Epithelial cell of proximal tubule (primary cell): ENCODE measurements at regions not wholly inside any gene's neighbourhood (a gene's known extent, or its start where the extent isn't known, plus 50 kb on each side); places are given as distances from the start of the nearest gene placed in this dataset.

Experiments
- DNase-seq: peaks from one replicate; pipeline ENCODE4 v3.0.0-alpha.2; 2011; ENCODE audit warnings: low read depth
- H3K4me3 ChIP-seq: 2 replicates; pipeline ENCODE4 v1.5.1; 2011; ENCODE audit warnings: low read depth, mild to moderate bottlenecking, low read length
- TF ChIP-seq, protein P1 (sequence below): conservative IDR thresholded peaks from 2 replicates; pipeline ENCODE4 v1.5.1; 2012; ENCODE audit warnings: low read depth, mild to moderate bottlenecking, low read length

DNA sequence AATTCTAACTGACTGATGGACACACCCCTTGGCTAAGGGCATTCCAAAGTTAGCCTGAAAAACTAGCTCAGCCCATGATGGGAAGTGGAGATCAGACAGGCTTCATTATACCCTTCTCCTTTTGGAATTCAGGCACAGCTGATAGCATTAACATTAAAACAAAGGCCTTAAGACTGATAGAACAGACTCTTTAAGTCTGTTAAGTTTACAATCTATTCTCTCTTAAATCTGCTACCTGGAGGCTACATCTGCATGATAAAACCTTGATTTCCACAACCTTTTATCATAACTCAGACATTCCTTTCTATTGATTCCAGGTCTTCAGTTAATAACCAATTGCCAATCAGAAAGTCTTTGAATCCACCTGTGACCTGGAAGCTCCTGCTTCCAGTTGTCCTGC, 281.4 kb downstream of the TUSC1 start:
- no peak for DNase-seq
- TF ChIP-seq, protein P1, sequence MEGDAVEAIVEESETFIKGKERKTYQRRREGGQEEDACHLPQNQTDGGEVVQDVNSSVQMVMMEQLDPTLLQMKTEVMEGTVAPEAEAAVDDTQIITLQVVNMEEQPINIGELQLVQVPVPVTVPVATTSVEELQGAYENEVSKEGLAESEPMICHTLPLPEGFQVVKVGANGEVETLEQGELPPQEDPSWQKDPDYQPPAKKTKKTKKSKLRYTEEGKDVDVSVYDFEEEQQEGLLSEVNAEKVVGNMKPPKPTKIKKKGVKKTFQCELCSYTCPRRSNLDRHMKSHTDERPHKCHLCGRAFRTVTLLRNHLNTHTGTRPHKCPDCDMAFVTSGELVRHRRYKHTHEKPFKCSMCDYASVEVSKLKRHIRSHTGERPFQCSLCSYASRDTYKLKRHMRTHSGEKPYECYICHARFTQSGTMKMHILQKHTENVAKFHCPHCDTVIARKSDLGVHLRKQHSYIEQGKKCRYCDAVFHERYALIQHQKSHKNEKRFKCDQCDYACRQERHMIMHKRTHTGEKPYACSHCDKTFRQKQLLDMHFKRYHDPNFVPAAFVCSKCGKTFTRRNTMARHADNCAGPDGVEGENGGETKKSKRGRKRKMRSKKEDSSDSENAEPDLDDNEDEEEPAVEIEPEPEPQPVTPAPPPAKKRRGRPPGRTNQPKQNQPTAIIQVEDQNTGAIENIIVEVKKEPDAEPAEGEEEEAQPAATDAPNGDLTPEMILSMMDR = no peak
- no peak overlapping the region for H3K4me3 ChIP-seq

DNA sequence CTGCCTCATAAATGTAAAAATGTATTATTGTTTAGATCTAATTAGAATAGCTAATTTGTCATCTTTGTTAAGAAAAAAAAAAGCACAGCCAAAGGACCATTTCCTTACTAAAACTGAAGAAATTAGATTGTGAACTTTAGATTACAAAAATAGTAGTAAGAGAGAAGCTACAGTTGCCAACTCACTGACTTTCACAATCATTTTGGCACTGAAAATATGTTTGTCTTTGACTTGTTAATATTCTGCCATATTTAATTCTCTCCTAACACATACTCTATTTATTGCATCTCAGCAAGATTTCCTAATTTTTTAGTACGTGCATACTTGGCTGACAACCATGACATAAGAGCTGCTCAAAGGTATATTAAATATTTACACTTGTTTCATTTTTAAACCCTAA, 297.1 kb downstream of the TUSC1 start:
- no peak overlapping the region for H3K4me3 ChIP-seq
- no peak for DNase-seq
- TF ChIP-seq, protein P1 = no peak

DNA sequence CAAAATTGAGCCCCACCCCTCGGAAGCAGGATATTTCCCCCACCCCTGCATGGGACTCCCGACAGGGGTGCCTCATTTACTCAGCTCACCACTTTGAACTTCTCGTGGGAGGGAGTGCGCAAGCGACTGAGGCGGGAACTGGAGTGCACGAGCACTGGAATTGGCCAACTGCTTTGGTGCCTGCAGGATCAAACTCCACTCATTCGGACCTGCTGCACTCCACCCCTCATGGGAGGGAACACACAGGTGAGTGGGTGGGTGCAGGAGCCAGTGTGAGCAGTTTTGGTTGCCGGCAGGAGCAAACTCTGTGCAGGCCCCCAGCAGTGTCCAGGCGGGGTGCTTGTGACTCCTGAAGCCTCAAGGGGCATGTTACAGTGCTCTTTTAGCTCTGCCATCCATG, 301.2 kb downstream of the TUSC1 start:
- no peak overlapping the region for H3K4me3 ChIP-seq
- TF ChIP-seq, protein P1 = no peak
- DNase-seq = no peak

DNA sequence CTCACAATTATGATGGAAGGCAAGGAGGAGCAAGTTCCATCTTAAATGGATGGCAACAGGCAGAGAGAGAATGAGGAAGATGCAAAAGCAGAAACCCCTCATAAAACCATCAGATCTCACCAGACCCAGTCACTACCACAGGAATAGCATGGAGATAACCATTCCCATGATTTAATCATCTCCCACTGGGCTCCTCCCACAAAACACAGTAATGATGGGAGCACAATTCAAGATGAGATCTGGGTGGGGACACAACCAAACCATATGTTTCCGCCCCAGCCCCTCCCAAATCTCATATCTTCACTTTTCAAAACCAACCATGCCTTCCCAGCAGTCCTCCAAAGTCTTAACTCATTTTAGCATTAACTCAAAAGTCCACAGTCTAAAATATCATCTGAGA, 304.0 kb downstream of the TUSC1 start:
- DNase-seq = no peak
- TF ChIP-seq, protein P1 = no peak

DNA sequence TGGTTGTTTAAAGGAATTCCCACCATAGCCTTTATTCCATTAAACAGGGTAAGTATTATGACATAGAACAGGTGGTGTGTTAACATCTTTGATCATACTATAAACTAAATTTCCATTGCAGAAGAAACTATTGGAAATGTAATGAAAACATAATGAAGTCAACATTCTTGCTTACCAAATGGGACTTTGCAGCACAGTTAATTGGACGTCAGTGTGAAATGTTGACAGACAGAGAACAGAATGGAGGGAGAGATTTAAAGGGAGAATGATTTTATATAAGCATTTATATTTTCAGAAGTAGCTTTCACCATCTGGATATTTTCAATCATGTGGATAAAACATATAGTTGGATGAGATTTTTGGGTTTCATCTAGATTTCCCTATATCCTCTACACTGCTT, 311.3 kb downstream of the TUSC1 start:
- H3K4me3 ChIP-seq = no peak overlapping the region
- TF ChIP-seq, protein P1 = no peak
- DNase-seq = no peak

More for the DNA sequence above, 304.0 kb downstream of the TUSC1 start:
- no peak overlapping the region for H3K4me3 ChIP-seq

DNA sequence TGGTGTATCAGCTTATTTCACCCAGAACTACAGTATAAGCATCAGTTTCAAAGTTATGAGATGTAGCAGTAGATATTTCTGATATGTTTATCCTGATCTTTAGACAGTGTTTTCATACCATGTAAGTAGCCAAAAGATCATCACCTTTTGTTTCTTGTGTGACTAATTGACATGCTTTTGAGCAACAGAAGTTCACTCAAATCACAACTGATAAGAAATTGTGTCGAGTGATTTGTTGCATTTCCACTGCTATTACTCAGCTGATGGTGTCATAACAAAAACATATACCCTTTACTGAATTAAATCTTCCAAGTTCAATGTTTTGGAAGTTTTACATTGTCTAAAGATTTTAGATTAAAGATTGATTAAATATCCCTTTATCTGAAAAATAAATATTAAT, 324.5 kb downstream of the TUSC1 start:
- no peak overlapping the region for H3K4me3 ChIP-seq
- no peak for DNase-seq
- TF ChIP-seq, protein P1 = no peak

DNA sequence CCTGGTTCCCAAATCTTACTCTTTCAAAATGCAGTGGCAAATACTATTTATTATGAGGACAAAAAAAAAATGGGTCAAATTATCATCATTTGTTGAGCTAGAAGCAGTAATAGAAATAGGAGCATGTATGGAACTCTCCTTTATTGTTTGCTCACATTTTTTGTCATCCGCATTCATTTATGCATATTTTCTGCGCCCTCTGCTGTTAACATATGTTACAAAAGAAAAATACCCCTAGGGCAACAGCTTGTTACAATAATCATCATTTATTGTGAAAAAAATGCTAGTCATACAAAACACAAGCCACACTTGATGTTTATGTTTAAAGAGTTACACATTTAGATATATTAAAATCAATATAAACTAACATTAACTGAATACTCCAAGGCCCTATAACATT, 328.2 kb downstream of the TUSC1 start:
- no peak overlapping the region for H3K4me3 ChIP-seq
- DNase-seq = no peak
- TF ChIP-seq, protein P1 = no peak
